ENCODE measurements at regions not wholly inside any gene's neighbourhood (a gene's known extent, or its start where the extent isn't known, plus 50 kb on each side); places are given as distances from the start of the nearest gene placed in this dataset.

DNA sequence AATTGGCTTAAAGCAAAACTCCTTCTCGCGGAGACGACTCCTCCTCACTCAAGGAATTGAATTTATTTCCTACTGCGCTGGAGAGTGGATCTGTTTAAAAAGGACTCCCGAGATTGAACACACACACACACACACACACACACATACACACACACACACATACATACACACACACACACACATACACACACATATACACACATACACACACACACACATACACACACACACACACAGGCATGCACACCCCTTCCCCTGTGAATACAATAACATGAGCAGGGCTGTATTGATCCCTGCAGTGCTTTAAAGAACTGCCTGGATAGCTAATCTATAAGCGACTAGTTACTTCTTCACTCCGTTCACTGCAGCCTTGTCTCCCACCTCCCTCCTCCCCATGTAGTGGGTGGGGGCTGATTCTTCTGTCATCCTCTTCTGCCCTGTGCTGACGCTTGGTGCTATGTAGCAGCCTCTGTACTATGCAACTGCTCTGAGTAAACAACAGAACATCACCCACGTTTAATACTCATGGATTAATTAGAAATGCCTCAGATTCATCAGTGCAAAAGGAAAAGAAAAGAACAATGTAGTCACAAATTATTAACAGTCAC lies 549.0 kb downstream of the CDH26 start:
- Histone ChIP-seq H3K27ac (ENCODE audit: low read length) (no peak overlapping the region), H3K36me3 (ENCODE audit: control insufficient read depth, insufficient read depth, low read length) (no peaks in the 10 kb centered on the region), H3K4me1 (ENCODE audit: control insufficient read depth, insufficient read depth, low read length) (no peaks in the 10 kb centered on the region), H3K9me3 (ENCODE audit: control insufficient read depth, insufficient read depth, low read depth, low read length) (no peaks in the 10 kb centered on the region), H3K27me3 (ENCODE audit: control insufficient read depth, insufficient read depth, low read length) (0 out of 2 replicates have a peak, but pooled peaks cover 2% of the 10 kb centered on the region), H3K4me3 (ENCODE audit: low read depth in 2 of 2, low read length in 2 of 2) (no peak overlapping the region)
- intact Hi-C loops (cut with micrococcal nuclease; ENCODE audit: unreplicated experiment) (loop anchor here (5.0 kb wide), 1 partner anchor 410 kb away; no protein-coding TSS in a partner anchor), in situ Hi-C loops (cut with HindIII; ENCODE audit: low pct_unique_long_range_greater_than_20kb, low sequenced_read_pairs) (no loop called here)
- BruUV-seq (replicated peaks) = no TSS peak
- no peak for TF ChIP-seq TCF7L2 (IDR thresholded peaks at IDR 0.05; ENCODE audit: low read depth, low read length)
- no peak for TF ChIP-seq REST (IDR thresholded peaks at IDR 0.05; ENCODE audit: insufficient read depth in 1 of 2, low read depth in 2 of 2, low read length in 1 of 2)
- TF ChIP-seq POLR2AphosphoS5 (IDR thresholded peaks at IDR 0.05; ENCODE audit: low read depth, low read length) = no peak
- no peak for TF ChIP-seq CTCF (IDR thresholded peaks at IDR 0.05)
- TF ChIP-seq SIN3A (IDR thresholded peaks at IDR 0.05; ENCODE audit: borderline replicate concordance, insufficient read depth, low read depth, low read length) = no peak
- DNase-seq (ENCODE audit: low read depth, low spot score) (no peak), ATAC-seq (no peak)
- POLR2A ChIA-PET = no interaction called here
- CTCF ChIA-PET = no interaction called here

GRCh38 chr20:60509407-60509806 lies 551.2 kb downstream of the CDH26 start:
- DNase-seq (ENCODE audit: low read depth, low spot score) = no peak
- Histone ChIP-seq H3K4me1 (ENCODE audit: control insufficient read depth, insufficient read depth, low read length) (no peaks in the 10 kb centered on the region), H3K9me3 (ENCODE audit: control insufficient read depth, insufficient read depth, low read depth, low read length) (no peaks in the 10 kb centered on the region), H3K27me3 (ENCODE audit: control insufficient read depth, insufficient read depth, low read length) (0 out of 2 replicates have a peak, but pooled peaks cover 2% of the 10 kb centered on the region), H3K36me3 (ENCODE audit: control insufficient read depth, insufficient read depth, low read length) (no peaks in the 10 kb centered on the region), H3K4me3 (ENCODE audit: low read depth in 2 of 2, low read length in 2 of 2) (no peak overlapping the region), H3K27ac (ENCODE audit: low read length) (no peak overlapping the region)
- BruUV-seq (replicated peaks) = no TSS peak
- in situ Hi-C loops (cut with HindIII; ENCODE audit: low pct_unique_long_range_greater_than_20kb, low sequenced_read_pairs) = no loop called here
- no peak for ATAC-seq
- ChIA-PET CTCF (no interaction called here), POLR2A (no interaction called here)
- TF ChIP-seq REST (IDR thresholded peaks at IDR 0.05; ENCODE audit: insufficient read depth in 1 of 2, low read depth in 2 of 2, low read length in 1 of 2) (no peak), POLR2AphosphoS5 (IDR thresholded peaks at IDR 0.05; ENCODE audit: low read depth, low read length) (no peak), SIN3A (IDR thresholded peaks at IDR 0.05; ENCODE audit: borderline replicate concordance, insufficient read depth, low read depth, low read length) (no peak), CTCF (IDR thresholded peaks at IDR 0.05) (no peak), TCF7L2 (IDR thresholded peaks at IDR 0.05; ENCODE audit: low read depth, low read length) (no peak)
- intact Hi-C loops (cut with micrococcal nuclease; ENCODE audit: unreplicated experiment) = loop anchor here (5.0 kb wide), 1 partner anchor 408 kb away; no protein-coding TSS in a partner anchor

Measured in Panc1 (cell line).